GM06990 (cell line): ENCODE measurements at regions not wholly inside any gene's neighbourhood (a gene's known extent, or its start where the extent isn't known, plus 50 kb on each side); places are given as distances from the start of the nearest gene placed in this dataset.

Experiments used
- DNase-seq: peaks from one replicate; pipeline ENCODE4 v3.0.0-alpha.2; 2011; ENCODE audit not compliant: insufficient read length; ENCODE audit errors: extremely low read depth
- H3K27me3 ChIP-seq: replicated peaks from 2 replicates; pipeline ENCODE4 v1.6.0; 2011; ENCODE audit warnings: low read length; ENCODE audit not compliant: control insufficient read depth, insufficient read depth
- H3K36me3 ChIP-seq: 2 replicates; pipeline ENCODE4 v1.5.1; 2011; ENCODE audit warnings: low read length; ENCODE audit not compliant: control insufficient read depth, insufficient read depth
- H3K4me3 ChIP-seq: replicated peaks from 2 replicates; pipeline ENCODE4 v1.5.1; 2011; ENCODE audit warnings: low read depth, mild to moderate bottlenecking, control low read depth, low read length
- CTCF ChIP-seq: IDR thresholded peaks from 2 replicates; pipeline ENCODE4 v1.5.1; 2011; ENCODE audit warnings: low read length, control low read depth, mild to moderate bottlenecking, inconsistent platforms; ENCODE audit not compliant: insufficient read depth, poor library complexity, severe bottlenecking

GRCh38 chr5:67588389-67588788 lies 391.8 kb upstream of the CD180 start:
- Histone ChIP-seq H3K27me3 (no peaks in the 10 kb centered on the region), H3K36me3 (no peaks in the 10 kb centered on the region), H3K4me3 (no peak overlapping the region)
- DNase-seq: no peak
- no peak for TF ChIP-seq CTCF

GRCh38 chr5:67581203-67581602 lies 384.6 kb upstream of the CD180 start:
- no peaks in the 10 kb centered on the region for H3K36me3 ChIP-seq
- DNase-seq: no peak
- TF ChIP-seq CTCF: no peak
- H3K4me3 ChIP-seq: no peak overlapping the region
- no peaks in the 10 kb centered on the region for H3K27me3 ChIP-seq

- H3K36me3 ChIP-seq: no peaks in the 10 kb centered on the region
- no peak for DNase-seq
- H3K4me3 ChIP-seq: no peak overlapping the region
- no peak for TF ChIP-seq CTCF
- H3K27me3 ChIP-seq: no peaks in the 10 kb centered on the region
Measured at GRCh38 chr5:67578011-67578410, 381.4 kb upstream of the CD180 start.

GRCh38 chr5:67577424-67577823 lies 380.8 kb upstream of the CD180 start:
- H3K4me3 ChIP-seq: no peak overlapping the region

GRCh38 chr5:67576112-67576511 lies 379.5 kb upstream of the CD180 start:
- TF ChIP-seq CTCF: no peak
- no peak for DNase-seq
- H3K4me3 ChIP-seq: no peak overlapping the region

More at GRCh38 chr5:67577424-67577823, 380.8 kb upstream of the CD180 start:
- H3K27me3 ChIP-seq: no peaks in the 10 kb centered on the region
- H3K36me3 ChIP-seq: no peaks in the 10 kb centered on the region
- no peak for TF ChIP-seq CTCF
- no peak for DNase-seq

GRCh38 chr5:67575087-67575486 lies 378.5 kb upstream of the CD180 start:
- TF ChIP-seq CTCF: no peak
- Histone ChIP-seq H3K27me3 (no peaks in the 10 kb centered on the region), H3K4me3 (no peak overlapping the region), H3K36me3 (no peaks in the 10 kb centered on the region)
- DNase-seq: no peak

More at GRCh38 chr5:67576112-67576511, 379.5 kb upstream of the CD180 start:
- H3K27me3 ChIP-seq: no peaks in the 10 kb centered on the region
- H3K36me3 ChIP-seq: no peaks in the 10 kb centered on the region
